Neural cell (in vitro differentiated cells): ENCODE measurements at regions not wholly inside any gene's neighbourhood (a gene's known extent, or its start where the extent isn't known, plus 50 kb on each side); places are given as distances from the start of the nearest gene placed in this dataset.

ENCODE experiments used
- H2AFZ ChIP-seq: fragments of 200-600, 300-800 bp; sonication (generic), shearing (Covaris generic); 2 replicates; pipeline ENCODE4 v1.6.0; 2014; ENCODE audit warnings: low read depth, mild to moderate bottlenecking, antibody characterized with exemption, low read length, moderate library complexity
- H3F3A ChIP-seq: fragments of 200-600 bp; shearing (Covaris generic); 2 replicates; pipeline ENCODE4 v1.6.1; 2016; ENCODE audit warnings: mild to moderate bottlenecking, moderate library complexity, mixed read lengths, antibody characterized with exemption, low read length; ENCODE audit not compliant: insufficient read depth, poor library complexity, severe bottlenecking
- H3K27ac ChIP-seq: fragments of 200-600, 300-800 bp; sonication (generic), shearing (Covaris generic); 2 replicates; pipeline ENCODE4 v1.5.1; 2014; ENCODE audit warnings: mild to moderate bottlenecking, low read length, moderate library complexity
- H3K27me3 ChIP-seq: fragments of 300-800, 200-600 bp; sonication (generic), shearing (Covaris generic); 2 replicates; pipeline ENCODE4 v1.6.0; 2014; ENCODE audit warnings: mild to moderate bottlenecking, low read depth, low read length, moderate library complexity; ENCODE audit not compliant: insufficient read depth
- H3K36me3 ChIP-seq: fragments of 300-800, 200-600 bp; sonication (generic), shearing (Covaris generic); 2 replicates; pipeline ENCODE4 v1.5.1; 2014; ENCODE audit warnings: mild to moderate bottlenecking, antibody characterized with exemption, low read length, moderate library complexity; ENCODE audit not compliant: insufficient read depth
- H3K4me2 ChIP-seq: fragments of 300-800, 200-600 bp; sonication (generic), shearing (Covaris generic); 2 replicates; pipeline ENCODE4 v1.6.0; 2014; ENCODE audit warnings: mild to moderate bottlenecking, low read length
- H3K4me3 ChIP-seq: fragments of 300-800, 200-600 bp; sonication (generic), shearing (Covaris generic); 2 replicates; pipeline ENCODE4 v1.5.1; 2014; ENCODE audit warnings: mild to moderate bottlenecking, low read length, moderate library complexity
- H3K79me2 ChIP-seq: fragments of 200-600 bp; shearing (Covaris generic); replicated peaks from 2 replicates; pipeline ENCODE4 v1.6.0; 2014; ENCODE audit warnings: mild to moderate bottlenecking, low read length, moderate library complexity; ENCODE audit not compliant: insufficient read depth
- H3K9ac ChIP-seq: fragments of 300-800, 200-600 bp; sonication (generic), shearing (Covaris generic); 2 replicates; pipeline ENCODE4 v1.6.1; 2016; ENCODE audit warnings: mild to moderate bottlenecking, low read length, mixed read lengths
- H3K9me2 ChIP-seq: fragments of 200-600 bp; shearing (Covaris generic); 2 replicates; pipeline ENCODE4 v1.6.1; 2016; ENCODE audit warnings: mild to moderate bottlenecking, low read length, mixed read lengths; ENCODE audit not compliant: insufficient read depth
- H3K9me3 ChIP-seq: fragments of 200-600, 300-800 bp; sonication (generic), shearing (Covaris generic); 2 replicates; pipeline ENCODE4 v1.6.1; 2016; ENCODE audit warnings: mild to moderate bottlenecking, mixed run types, low read length, moderate library complexity, mixed read lengths
- H4K20me1 ChIP-seq: fragments of 200-600 bp; shearing (Covaris generic); 2 replicates; pipeline ENCODE4 v1.6.1; 2016; ENCODE audit warnings: mild to moderate bottlenecking, mixed run types; ENCODE audit not compliant: insufficient read depth
- CTCF ChIP-seq: fragments of 450-650 bp; IDR thresholded peaks from 2 replicates; pipeline ENCODE4 v1.5.1; 2014; ENCODE audit warnings: antibody characterized with exemption, mild to moderate bottlenecking, moderate library complexity; ENCODE audit not compliant: poor library complexity, severe bottlenecking
- EP300 ChIP-seq: fragments of 450-650 bp; conservative IDR thresholded peaks from 2 replicates; pipeline ENCODE4 v1.6.1; 2014; ENCODE audit warnings: antibody characterized with exemption, mild to moderate bottlenecking, moderate library complexity; ENCODE audit not compliant: poor library complexity, severe bottlenecking
- EZH2 ChIP-seq: fragments of 200-600, 300-800 bp; shearing (Covaris generic), sonication (generic); IDR thresholded peaks from 2 replicates; pipeline ENCODE4 v1.6.1; 2014; ENCODE audit warnings: antibody characterized with exemption, low read length, borderline replicate concordance, mild to moderate bottlenecking; ENCODE audit not compliant: insufficient read depth, poor library complexity, severe bottlenecking
- MXI1 ChIP-seq: fragments of 450-650 bp; conservative IDR thresholded peaks from 2 replicates; pipeline ENCODE4 v1.6.1; 2014; ENCODE audit warnings: antibody characterized with exemption, mild to moderate bottlenecking; ENCODE audit not compliant: poor library complexity, severe bottlenecking
- POLR2AphosphoS5 ChIP-seq: IDR thresholded peaks from 2 replicates; pipeline ENCODE4 v1.6.1; 2012
- RAD21 ChIP-seq: fragments of 450-650 bp; conservative IDR thresholded peaks from 2 replicates; pipeline ENCODE4 v1.6.1; 2014; ENCODE audit warnings: antibody characterized with exemption, mild to moderate bottlenecking, moderate library complexity
- SMC3 ChIP-seq: fragments of 450-650 bp; conservative IDR thresholded peaks from 2 replicates; pipeline ENCODE4 v1.6.1; 2014; ENCODE audit warnings: antibody characterized with exemption, mild to moderate bottlenecking, moderate library complexity; ENCODE audit not compliant: poor library complexity
- TAF1 ChIP-seq: IDR thresholded peaks from 2 replicates; pipeline ENCODE4 v1.6.1; 2012; ENCODE audit warnings: low read depth
- TF ChIP-seq, protein P1 (sequence below): IDR thresholded peaks from 2 replicates; pipeline ENCODE4 v1.6.1; 2012; ENCODE audit warnings: borderline replicate concordance

- H3K4me2 ChIP-seq, result no peak overlapping the region
- no peaks in the 10 kb centered on the region for H4K20me1 ChIP-seq
- no peak overlapping the region for H2AFZ ChIP-seq
- TF ChIP-seq RAD21 (no peak), MXI1 (no peak), EP300 (no peak), POLR2AphosphoS5 (no peak), CTCF (no peak), SMC3 (no peak), TAF1 (no peak), EZH2 (no peak)
- TF ChIP-seq, protein P1, sequence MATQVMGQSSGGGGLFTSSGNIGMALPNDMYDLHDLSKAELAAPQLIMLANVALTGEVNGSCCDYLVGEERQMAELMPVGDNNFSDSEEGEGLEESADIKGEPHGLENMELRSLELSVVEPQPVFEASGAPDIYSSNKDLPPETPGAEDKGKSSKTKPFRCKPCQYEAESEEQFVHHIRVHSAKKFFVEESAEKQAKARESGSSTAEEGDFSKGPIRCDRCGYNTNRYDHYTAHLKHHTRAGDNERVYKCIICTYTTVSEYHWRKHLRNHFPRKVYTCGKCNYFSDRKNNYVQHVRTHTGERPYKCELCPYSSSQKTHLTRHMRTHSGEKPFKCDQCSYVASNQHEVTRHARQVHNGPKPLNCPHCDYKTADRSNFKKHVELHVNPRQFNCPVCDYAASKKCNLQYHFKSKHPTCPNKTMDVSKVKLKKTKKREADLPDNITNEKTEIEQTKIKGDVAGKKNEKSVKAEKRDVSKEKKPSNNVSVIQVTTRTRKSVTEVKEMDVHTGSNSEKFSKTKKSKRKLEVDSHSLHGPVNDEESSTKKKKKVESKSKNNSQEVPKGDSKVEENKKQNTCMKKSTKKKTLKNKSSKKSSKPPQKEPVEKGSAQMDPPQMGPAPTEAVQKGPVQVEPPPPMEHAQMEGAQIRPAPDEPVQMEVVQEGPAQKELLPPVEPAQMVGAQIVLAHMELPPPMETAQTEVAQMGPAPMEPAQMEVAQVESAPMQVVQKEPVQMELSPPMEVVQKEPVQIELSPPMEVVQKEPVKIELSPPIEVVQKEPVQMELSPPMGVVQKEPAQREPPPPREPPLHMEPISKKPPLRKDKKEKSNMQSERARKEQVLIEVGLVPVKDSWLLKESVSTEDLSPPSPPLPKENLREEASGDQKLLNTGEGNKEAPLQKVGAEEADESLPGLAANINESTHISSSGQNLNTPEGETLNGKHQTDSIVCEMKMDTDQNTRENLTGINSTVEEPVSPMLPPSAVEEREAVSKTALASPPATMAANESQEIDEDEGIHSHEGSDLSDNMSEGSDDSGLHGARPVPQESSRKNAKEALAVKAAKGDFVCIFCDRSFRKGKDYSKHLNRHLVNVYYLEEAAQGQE, result no peak
- H3K9ac ChIP-seq, result no peak overlapping the region
- no peaks in the 10 kb centered on the region for H3K27me3 ChIP-seq
- no peak overlapping the region for H3K27ac ChIP-seq
- no peaks in the 10 kb centered on the region for H3K9me2 ChIP-seq
- H3K36me3 ChIP-seq, result no peaks in the 10 kb centered on the region
- H3K79me2 ChIP-seq, result no peaks in the 10 kb centered on the region
- H3F3A ChIP-seq, result no peaks in the 10 kb centered on the region
- H3K4me3 ChIP-seq, result no peak overlapping the region
- no peaks in the 10 kb centered on the region for H3K9me3 ChIP-seq
These were observed 328.9 kb upstream of the CHAC2 start for GRCh38 chr2:53438692-53439091.

DNA sequence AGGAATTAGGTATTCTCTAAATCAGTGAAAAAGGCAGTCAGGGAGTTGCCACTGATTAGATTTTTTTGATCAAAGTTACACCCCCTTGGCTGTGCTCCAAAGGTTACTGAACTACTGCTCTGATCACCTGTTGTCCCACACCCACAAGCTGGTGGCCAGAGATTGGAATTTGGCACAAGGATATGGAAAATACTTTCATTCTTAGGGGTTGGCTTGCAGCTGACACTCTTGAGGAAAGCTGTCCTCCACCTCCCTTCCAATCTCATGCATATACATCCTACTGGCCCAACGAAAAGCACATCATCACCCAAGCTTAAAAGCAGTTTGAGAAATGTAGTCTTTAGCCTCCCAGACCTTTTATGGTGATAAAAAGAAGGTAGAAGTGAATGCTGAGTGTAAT, 329.5 kb upstream of the CHAC2 start:
- Histone ChIP-seq H3K27me3 (no peaks in the 10 kb centered on the region), H3F3A (no peaks in the 10 kb centered on the region), H3K4me2 (no peak overlapping the region), H3K27ac (no peak overlapping the region), H3K9ac (no peak overlapping the region), H3K79me2 (no peaks in the 10 kb centered on the region), H3K36me3 (no peaks in the 10 kb centered on the region), H2AFZ (no peak overlapping the region), H3K9me3 (no peaks in the 10 kb centered on the region), H3K9me2 (no peaks in the 10 kb centered on the region), H4K20me1 (no peaks in the 10 kb centered on the region), H3K4me3 (no peak overlapping the region)
- no peak for TF ChIP-seq MXI1
- no peak for TF ChIP-seq TAF1
- TF ChIP-seq, protein P1, result no peak
- no peak for TF ChIP-seq EP300
- TF ChIP-seq SMC3, result no peak
- TF ChIP-seq POLR2AphosphoS5, result no peak
- TF ChIP-seq CTCF, result no peak
- TF ChIP-seq RAD21, result no peak
- TF ChIP-seq EZH2, result no peak
